ENCODE measurements at regions not wholly inside any gene's neighbourhood (a gene's known extent, or its start where the extent isn't known, plus 50 kb on each side); places are given as distances from the start of the nearest gene placed in this dataset.

- TF ChIP-seq, protein P1, sequence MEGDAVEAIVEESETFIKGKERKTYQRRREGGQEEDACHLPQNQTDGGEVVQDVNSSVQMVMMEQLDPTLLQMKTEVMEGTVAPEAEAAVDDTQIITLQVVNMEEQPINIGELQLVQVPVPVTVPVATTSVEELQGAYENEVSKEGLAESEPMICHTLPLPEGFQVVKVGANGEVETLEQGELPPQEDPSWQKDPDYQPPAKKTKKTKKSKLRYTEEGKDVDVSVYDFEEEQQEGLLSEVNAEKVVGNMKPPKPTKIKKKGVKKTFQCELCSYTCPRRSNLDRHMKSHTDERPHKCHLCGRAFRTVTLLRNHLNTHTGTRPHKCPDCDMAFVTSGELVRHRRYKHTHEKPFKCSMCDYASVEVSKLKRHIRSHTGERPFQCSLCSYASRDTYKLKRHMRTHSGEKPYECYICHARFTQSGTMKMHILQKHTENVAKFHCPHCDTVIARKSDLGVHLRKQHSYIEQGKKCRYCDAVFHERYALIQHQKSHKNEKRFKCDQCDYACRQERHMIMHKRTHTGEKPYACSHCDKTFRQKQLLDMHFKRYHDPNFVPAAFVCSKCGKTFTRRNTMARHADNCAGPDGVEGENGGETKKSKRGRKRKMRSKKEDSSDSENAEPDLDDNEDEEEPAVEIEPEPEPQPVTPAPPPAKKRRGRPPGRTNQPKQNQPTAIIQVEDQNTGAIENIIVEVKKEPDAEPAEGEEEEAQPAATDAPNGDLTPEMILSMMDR (conservative IDR thresholded peaks at IDR 0.05 in 1 of 2, IDR thresholded peaks at IDR 0.05 in 1 of 2; ENCODE audit: low read depth in 1 of 2, low read length in 2 of 2) = no peak
- no peak for TF ChIP-seq EZH2 (IDR thresholded peaks at IDR 0.05; ENCODE audit: low read length, missing control alignments)
Observed at GRCh38 chr2:168327328-168327727, 79.9 kb upstream of the STK39 start.

Measured in fibroblast of lung (primary cell).